ENCODE measurements at regions not wholly inside any gene's neighbourhood (a gene's known extent, or its start where the extent isn't known, plus 50 kb on each side); places are given as distances from the start of the nearest gene placed in this dataset.

DNA sequence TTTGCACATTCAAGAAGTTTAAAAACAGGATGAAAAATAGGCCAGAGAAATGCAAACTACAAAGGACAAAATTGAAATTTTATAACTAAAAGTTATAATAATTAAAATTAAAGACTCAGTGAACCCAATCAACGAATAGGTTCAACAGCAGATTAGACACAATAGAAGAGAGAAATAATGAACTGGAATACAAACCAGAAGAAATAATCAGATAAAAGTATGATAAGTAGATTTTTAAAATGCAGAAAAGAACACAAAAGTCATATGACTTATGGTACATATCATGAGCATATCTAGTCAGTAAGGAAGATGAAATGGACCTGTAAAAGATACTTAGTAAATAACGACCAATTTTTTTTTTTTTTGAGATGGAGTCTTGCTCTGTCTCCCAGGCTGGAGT, 108.1 kb upstream of the COG2 start:
- TF ChIP-seq MAX (IDR thresholded peaks at IDR 0.05) = no peak
- no peak for TF ChIP-seq TAF1 (IDR thresholded peaks at IDR 0.05; ENCODE audit: low read depth)
- no peak for TF ChIP-seq NFIC (IDR thresholded peaks at IDR 0.05)
- TF ChIP-seq TCF12 (IDR thresholded peaks at IDR 0.05; ENCODE audit: low read depth) = no peak
- TF ChIP-seq YY1 (IDR thresholded peaks at IDR 0.05; ENCODE audit: low read depth) = no peak
- TF ChIP-seq REST (IDR thresholded peaks at IDR 0.05; ENCODE audit: low read depth) = no peak
- TF ChIP-seq CREB1 (IDR thresholded peaks at IDR 0.05; ENCODE audit: low read depth) = no peak
- TF ChIP-seq EP300 (IDR thresholded peaks at IDR 0.05; ENCODE audit: borderline replicate concordance) = no peak
- TF ChIP-seq ZBTB7A (IDR thresholded peaks at IDR 0.05; ENCODE audit: low read depth) = no peak
- TF ChIP-seq RAD21 (IDR thresholded peaks at IDR 0.05; ENCODE audit: low read depth) = no peak
- TF ChIP-seq CEBPB (IDR thresholded peaks at IDR 0.05) = no peak

GRCh38 chr1:230531103-230531502, 105.0 kb upstream of the PGBD5 start:
- no peak for TF ChIP-seq CREB1 (IDR thresholded peaks at IDR 0.05; ENCODE audit: low read depth)

GRCh38 chr1:230519246-230519645, 93.1 kb upstream of the PGBD5 start:
- TF ChIP-seq, protein P1, sequence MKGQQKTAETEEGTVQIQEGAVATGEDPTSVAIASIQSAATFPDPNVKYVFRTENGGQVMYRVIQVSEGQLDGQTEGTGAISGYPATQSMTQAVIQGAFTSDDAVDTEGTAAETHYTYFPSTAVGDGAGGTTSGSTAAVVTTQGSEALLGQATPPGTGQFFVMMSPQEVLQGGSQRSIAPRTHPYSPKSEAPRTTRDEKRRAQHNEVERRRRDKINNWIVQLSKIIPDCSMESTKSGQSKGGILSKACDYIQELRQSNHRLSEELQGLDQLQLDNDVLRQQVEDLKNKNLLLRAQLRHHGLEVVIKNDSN (IDR thresholded peaks at IDR 0.05) = no peak
- TF ChIP-seq ZBTB7A (IDR thresholded peaks at IDR 0.05; ENCODE audit: low read depth) (no peak), FOXM1 (IDR thresholded peaks at IDR 0.05; ENCODE audit: borderline replicate concordance, low read depth) (no peak), CEBPB (IDR thresholded peaks at IDR 0.05) (no peak), TEAD4 (IDR thresholded peaks at IDR 0.05) (no peak), EGR1 (IDR thresholded peaks at IDR 0.05) (no peak), EP300 (IDR thresholded peaks at IDR 0.05; ENCODE audit: borderline replicate concordance) (no peak)

DNA sequence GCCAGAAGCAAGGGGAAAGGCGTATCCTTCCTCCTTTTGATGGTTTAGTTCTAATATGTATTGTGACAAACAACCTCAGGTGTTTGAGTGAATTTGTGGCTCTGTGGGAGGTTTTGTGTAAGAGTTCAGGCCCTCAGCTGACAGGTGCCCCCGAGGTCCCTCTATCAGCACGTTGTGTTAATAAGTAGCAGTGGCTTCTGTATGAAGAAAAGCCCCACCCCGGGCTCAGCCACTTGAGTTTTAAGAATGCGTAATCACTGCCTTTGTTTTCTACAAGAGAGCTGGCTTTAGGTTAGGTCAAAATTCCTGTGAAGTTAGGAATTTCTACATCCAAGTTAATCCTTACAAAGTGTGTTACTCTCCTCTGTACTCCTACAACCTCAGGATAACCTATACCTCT, 92.4 kb upstream of the PGBD5 start:
- TF ChIP-seq CREB1 (IDR thresholded peaks at IDR 0.05; ENCODE audit: low read depth) = no peak
- TF ChIP-seq, protein P1 (IDR thresholded peaks at IDR 0.05) = no peak
- TF ChIP-seq TCF12 (IDR thresholded peaks at IDR 0.05; ENCODE audit: low read depth) = no peak
- no peak for TF ChIP-seq YY1 (IDR thresholded peaks at IDR 0.05; ENCODE audit: low read depth)
- TF ChIP-seq CEBPB (IDR thresholded peaks at IDR 0.05) = no peak
- TF ChIP-seq EGR1 (IDR thresholded peaks at IDR 0.05) = no peak
- no peak for TF ChIP-seq RAD21 (IDR thresholded peaks at IDR 0.05; ENCODE audit: low read depth)
- TF ChIP-seq FOXM1 (IDR thresholded peaks at IDR 0.05; ENCODE audit: borderline replicate concordance, low read depth) = no peak
- no peak for TF ChIP-seq TEAD4 (IDR thresholded peaks at IDR 0.05)
- TF ChIP-seq EP300 (IDR thresholded peaks at IDR 0.05; ENCODE audit: borderline replicate concordance) = no peak
- no peak for TF ChIP-seq MAX (IDR thresholded peaks at IDR 0.05)
- TF ChIP-seq NFIC (IDR thresholded peaks at IDR 0.05) = no peak
- no peak for TF ChIP-seq REST (IDR thresholded peaks at IDR 0.05; ENCODE audit: low read depth)
- TF ChIP-seq TAF1 (IDR thresholded peaks at IDR 0.05; ENCODE audit: low read depth) = no peak
- no peak for TF ChIP-seq ZBTB7A (IDR thresholded peaks at IDR 0.05; ENCODE audit: low read depth)

GRCh38 chr1:230517786-230518185, 91.7 kb upstream of the PGBD5 start:
- TF ChIP-seq EP300 (IDR thresholded peaks at IDR 0.05; ENCODE audit: borderline replicate concordance) (no peak), ZBTB7A (IDR thresholded peaks at IDR 0.05; ENCODE audit: low read depth) (no peak), CREB1 (IDR thresholded peaks at IDR 0.05; ENCODE audit: low read depth) (no peak), MAX (IDR thresholded peaks at IDR 0.05) (no peak), RAD21 (IDR thresholded peaks at IDR 0.05; ENCODE audit: low read depth) (no peak), TAF1 (IDR thresholded peaks at IDR 0.05; ENCODE audit: low read depth) (no peak), REST (IDR thresholded peaks at IDR 0.05; ENCODE audit: low read depth) (no peak)
- TF ChIP-seq, protein P1 (IDR thresholded peaks at IDR 0.05) = no peak
